Smooth muscle cell (in vitro differentiated cells): ENCODE measurements at regions not wholly inside any gene's neighbourhood (a gene's known extent, or its start where the extent isn't known, plus 50 kb on each side); places are given as distances from the start of the nearest gene placed in this dataset.

Experiments
- DNase-seq: peaks from one replicate; lab custom pipeline; 2025; ENCODE audit not compliant: unreplicated experiment; lab: John Stamatoyannopoulos, UW
- H2AFZ ChIP-seq: fragments of 200-600 bp; sonication (generic); 2 replicates; pipeline ENCODE4 v1.6.0; 2016; ENCODE audit warnings: antibody characterized with exemption, low read depth, mild to moderate bottlenecking
- H3F3A ChIP-seq: fragments of 200-600 bp; sonication (generic); 2 replicates; pipeline ENCODE4 v1.6.0; 2017; ENCODE audit warnings: antibody characterized with exemption, low read depth
- H3K27ac ChIP-seq: fragments of 200-600 bp; sonication (generic); 2 replicates; pipeline ENCODE4 v1.5.1; 2016; ENCODE audit warnings: low read depth, mild to moderate bottlenecking
- H3K27me3 ChIP-seq: fragments of 200-600 bp; sonication (generic); 2 replicates; pipeline ENCODE4 v1.6.1; 2016; ENCODE audit warnings: low read depth, mild to moderate bottlenecking
- H3K36me3 ChIP-seq: fragments of 200-600 bp; sonication (generic); 2 replicates; pipeline ENCODE4 v1.5.1; 2016; ENCODE audit warnings: low read depth
- H3K4me1 ChIP-seq: fragments of 200-600 bp; sonication (generic); 2 replicates; pipeline ENCODE4 v1.5.1; 2016; ENCODE audit warnings: low read depth
- H3K4me2 ChIP-seq: fragments of 200-600 bp; sonication (generic); 2 replicates; pipeline ENCODE4 v1.6.0; 2016; ENCODE audit warnings: mild to moderate bottlenecking
- H3K4me3 ChIP-seq: fragments of 200-600 bp; sonication (generic); 2 replicates; pipeline ENCODE4 v1.5.1; 2016; ENCODE audit warnings: mild to moderate bottlenecking
- H3K79me2 ChIP-seq: fragments of 200-600 bp; sonication (generic); 2 replicates; pipeline ENCODE4 v1.6.0; 2016; ENCODE audit warnings: low read depth, mild to moderate bottlenecking
- H3K9ac ChIP-seq: fragments of 200-600 bp; sonication (generic); 2 replicates; pipeline ENCODE4 v1.6.0; 2016; ENCODE audit warnings: low read depth
- H3K9me3 ChIP-seq: fragments of 200-600 bp; sonication (generic); replicated peaks from 2 replicates; pipeline ENCODE4 v1.5.1; 2016; ENCODE audit warnings: low read depth
- H4K20me1 ChIP-seq: fragments of 200-600 bp; sonication (generic); 2 replicates; pipeline ENCODE4 v1.6.0; 2016; ENCODE audit warnings: low read depth
- CTCF ChIP-seq: fragments of 200-600 bp; sonication (generic); IDR thresholded peaks from 2 replicates; pipeline ENCODE4 v1.5.1; 2017; ENCODE audit warnings: borderline replicate concordance, mild to moderate bottlenecking, antibody characterized with exemption; ENCODE audit not compliant: insufficient read depth, poor library complexity, severe bottlenecking
- WGBS: methylation state at CpG from one replicate; pipeline ENCODE4 v1.1.7; 2016; ENCODE audit warnings: low lambda C conversion rate; 5-methylcytosine and 5-hydroxymethylcytosine counted together

- H3K27ac ChIP-seq: no peak overlapping the region
- H2AFZ ChIP-seq: no peak overlapping the region
- H3K9me3 ChIP-seq: no peaks in the 10 kb centered on the region
- TF ChIP-seq CTCF: no peak
- H3K36me3 ChIP-seq: no peaks in the 10 kb centered on the region
- no peaks in the 10 kb centered on the region for H4K20me1 ChIP-seq
- H3K27me3 ChIP-seq: no peaks in the 10 kb centered on the region
- no peak overlapping the region for H3K4me2 ChIP-seq
- 69% methylated on average over 5 of the region's 5 CpGs for WGBS
- no peaks in the 10 kb centered on the region for H3F3A ChIP-seq
- H3K9ac ChIP-seq: no peak overlapping the region
- H3K79me2 ChIP-seq: no peaks in the 10 kb centered on the region
- H3K4me1 ChIP-seq: no peaks in the 10 kb centered on the region
- H3K4me3 ChIP-seq: no peak overlapping the region
- DNase-seq: no peak
These were observed 155.1 kb upstream of the NEBL start for GRCh38 chr10:21052072-21052708.

- no peaks in the 10 kb centered on the region for H3K79me2 ChIP-seq
- no peaks in the 10 kb centered on the region for H4K20me1 ChIP-seq
- H3F3A ChIP-seq: peaks cover 4% of the 10 kb centered on the region
- TF ChIP-seq CTCF: no peak
- H2AFZ ChIP-seq: no peak overlapping the region
- no peaks in the 10 kb centered on the region for H3K4me1 ChIP-seq
- no peak overlapping the region for H3K9ac ChIP-seq
- H3K27ac ChIP-seq: no peak overlapping the region
- no peaks in the 10 kb centered on the region for H3K9me3 ChIP-seq
- no peak for DNase-seq
- WGBS: 98% methylated on average over 3 of the region's 3 CpGs
- H3K36me3 ChIP-seq: no peaks in the 10 kb centered on the region
- H3K4me2 ChIP-seq: no peak overlapping the region
- H3K27me3 ChIP-seq: no peaks in the 10 kb centered on the region
- no peak overlapping the region for H3K4me3 ChIP-seq
These were observed 152.4 kb upstream of the NEBL start for GRCh38 chr10:21049482-21049881.

GRCh38 chr10:21048068-21048467 lies 151.0 kb upstream of the NEBL start:
- H3K9ac ChIP-seq: no peak overlapping the region

More at GRCh38 chr10:21048068-21048467, 151.0 kb upstream of the NEBL start:
- no peak for DNase-seq
- H3K36me3 ChIP-seq: no peaks in the 10 kb centered on the region
- WGBS: 46% methylated on average over 6 of the region's 6 CpGs
- H2AFZ ChIP-seq: no peak overlapping the region
- H3K79me2 ChIP-seq: no peaks in the 10 kb centered on the region
- peak overlapping the region; percentile 12 for H3K27ac ChIP-seq
- no peaks in the 10 kb centered on the region for H3K9me3 ChIP-seq
- H3K4me1 ChIP-seq: peaks cover 2% of the 10 kb centered on the region
- H4K20me1 ChIP-seq: no peaks in the 10 kb centered on the region
- peak overlapping the region; percentile 49 for H3K4me2 ChIP-seq
- H3K4me3 ChIP-seq: no peak overlapping the region
- H3K27me3 ChIP-seq: no peaks in the 10 kb centered on the region
- TF ChIP-seq CTCF: no peak
- peaks cover 4% of the 10 kb centered on the region for H3F3A ChIP-seq
